MM.1S (cell line): ENCODE measurements at regions not wholly inside any gene's neighbourhood (a gene's known extent, or its start where the extent isn't known, plus 50 kb on each side); places are given as distances from the start of the nearest gene placed in this dataset.

Experiments used
- EZH2 ChIP-seq: fragments of 300-600 bp; sonication (generic); optimal IDR thresholded peaks from 2 replicates; pipeline ENCODE3; 2017; ENCODE audit warnings: low read depth, mild to moderate bottlenecking, antibody characterized with exemption, low read length, mixed read lengths
- EZH2phosphoT487 ChIP-seq: fragments of 300-600 bp; sonication (generic); IDR thresholded peaks from 2 replicates; pipeline ENCODE4 v1.6.1; 2018; ENCODE audit warnings: antibody characterized with exemption, low read length
- TF ChIP-seq, protein P1 (sequence below): fragments of 300-600 bp; sonication (generic); IDR thresholded peaks from 2 replicates; pipeline ENCODE4 v1.5.1; 2016; ENCODE audit warnings: antibody characterized with exemption, low read length, mixed read lengths

DNA sequence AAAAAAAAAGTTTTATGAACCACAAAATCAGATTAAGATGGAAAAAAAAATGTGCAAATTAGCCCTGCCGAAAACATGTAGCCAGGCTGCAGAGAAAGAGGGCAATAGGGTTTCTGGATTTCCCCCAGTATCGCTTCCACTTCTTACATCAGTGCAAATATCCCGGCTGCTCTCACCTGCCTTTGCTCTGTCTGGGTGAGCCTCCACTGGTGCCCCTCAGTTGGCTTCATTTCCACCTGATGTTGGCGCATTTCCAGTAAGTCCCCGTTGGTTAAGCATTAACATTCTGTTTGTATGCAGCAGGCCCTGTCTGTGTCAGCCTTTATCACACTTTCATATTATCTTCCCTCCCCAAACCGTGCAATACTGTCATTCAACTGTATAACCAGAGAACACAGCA, 215.1 kb downstream of the CBLN4 start:
- no peak for TF ChIP-seq EZH2phosphoT487
- TF ChIP-seq, protein P1, sequence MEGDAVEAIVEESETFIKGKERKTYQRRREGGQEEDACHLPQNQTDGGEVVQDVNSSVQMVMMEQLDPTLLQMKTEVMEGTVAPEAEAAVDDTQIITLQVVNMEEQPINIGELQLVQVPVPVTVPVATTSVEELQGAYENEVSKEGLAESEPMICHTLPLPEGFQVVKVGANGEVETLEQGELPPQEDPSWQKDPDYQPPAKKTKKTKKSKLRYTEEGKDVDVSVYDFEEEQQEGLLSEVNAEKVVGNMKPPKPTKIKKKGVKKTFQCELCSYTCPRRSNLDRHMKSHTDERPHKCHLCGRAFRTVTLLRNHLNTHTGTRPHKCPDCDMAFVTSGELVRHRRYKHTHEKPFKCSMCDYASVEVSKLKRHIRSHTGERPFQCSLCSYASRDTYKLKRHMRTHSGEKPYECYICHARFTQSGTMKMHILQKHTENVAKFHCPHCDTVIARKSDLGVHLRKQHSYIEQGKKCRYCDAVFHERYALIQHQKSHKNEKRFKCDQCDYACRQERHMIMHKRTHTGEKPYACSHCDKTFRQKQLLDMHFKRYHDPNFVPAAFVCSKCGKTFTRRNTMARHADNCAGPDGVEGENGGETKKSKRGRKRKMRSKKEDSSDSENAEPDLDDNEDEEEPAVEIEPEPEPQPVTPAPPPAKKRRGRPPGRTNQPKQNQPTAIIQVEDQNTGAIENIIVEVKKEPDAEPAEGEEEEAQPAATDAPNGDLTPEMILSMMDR: no peak
- TF ChIP-seq EZH2: no peak
